Activated CD8-positive, alpha-beta T cell treated with anti-CD3 and anti-CD28 coated beads for 36 hours (primary cell): ENCODE measurements at regions not wholly inside any gene's neighbourhood (a gene's known extent, or its start where the extent isn't known, plus 50 kb on each side); places are given as distances from the start of the nearest gene placed in this dataset.

Source experiments
- ATAC-seq: fragments of 200-7000 bp; cut with Tn5 transposase; one replicate; pipeline ENCODE4 v1.10.0; 2021; ENCODE audit warnings: mild to moderate bottlenecking, moderate library complexity
- CTCF ChIA-PET: fragments of 350-600 bp; sonication (Branson Sonifier 250); formaldehyde crosslinking; loops from one replicate; lab custom pipeline; 2021; ENCODE audit warnings: antibody characterized with exemption; lab: Charles Lee
- POLR2A ChIA-PET: fragments of 350-600 bp; sonication (Branson Sonifier 250); formaldehyde crosslinking; loops from one replicate; lab custom pipeline; 2021; ENCODE audit warnings: antibody characterized with exemption; lab: Charles Lee
- DNase-seq: peaks from one replicate; pipeline ENCODE4 v3.0.0-alpha.2; 2020
- H3K27ac Mint-ChIP-seq: one replicate; pipeline ENCODE4 v1.8.0; 2021; ENCODE audit warnings: mild to moderate bottlenecking, mixed read lengths
- H3K27me3 Mint-ChIP-seq: one replicate; pipeline ENCODE4 v1.8.0; 2021; ENCODE audit warnings: mixed read lengths
- H3K36me3 Mint-ChIP-seq: one replicate; pipeline ENCODE4 v1.8.0; 2021; ENCODE audit warnings: low read depth, mixed read lengths
- H3K4me1 Mint-ChIP-seq: one replicate; pipeline ENCODE4 v1.8.0; 2021; ENCODE audit warnings: low read depth, mixed read lengths
- H3K4me3 Mint-ChIP-seq: one replicate; pipeline ENCODE4 v1.8.0; 2021; ENCODE audit warnings: mild to moderate bottlenecking, moderate library complexity, mixed read lengths
- H3K9me3 Mint-ChIP-seq: one replicate; pipeline ENCODE4 v1.8.0; 2021; ENCODE audit warnings: mixed read lengths
- intact Hi-C: fragments of 100-400 bp; cut with micrococcal nuclease; formaldehyde crosslinking; loops from one replicate; pipeline ENCODE4 v1.10.0; 2022
- TF ChIP-seq, protein P1 (sequence below): fragments of 200-600 bp; IDR thresholded peaks from one replicate; pipeline ENCODE4 v1.8.0; 2022; ENCODE audit warnings: antibody characterized with exemption, mild to moderate bottlenecking

DNA sequence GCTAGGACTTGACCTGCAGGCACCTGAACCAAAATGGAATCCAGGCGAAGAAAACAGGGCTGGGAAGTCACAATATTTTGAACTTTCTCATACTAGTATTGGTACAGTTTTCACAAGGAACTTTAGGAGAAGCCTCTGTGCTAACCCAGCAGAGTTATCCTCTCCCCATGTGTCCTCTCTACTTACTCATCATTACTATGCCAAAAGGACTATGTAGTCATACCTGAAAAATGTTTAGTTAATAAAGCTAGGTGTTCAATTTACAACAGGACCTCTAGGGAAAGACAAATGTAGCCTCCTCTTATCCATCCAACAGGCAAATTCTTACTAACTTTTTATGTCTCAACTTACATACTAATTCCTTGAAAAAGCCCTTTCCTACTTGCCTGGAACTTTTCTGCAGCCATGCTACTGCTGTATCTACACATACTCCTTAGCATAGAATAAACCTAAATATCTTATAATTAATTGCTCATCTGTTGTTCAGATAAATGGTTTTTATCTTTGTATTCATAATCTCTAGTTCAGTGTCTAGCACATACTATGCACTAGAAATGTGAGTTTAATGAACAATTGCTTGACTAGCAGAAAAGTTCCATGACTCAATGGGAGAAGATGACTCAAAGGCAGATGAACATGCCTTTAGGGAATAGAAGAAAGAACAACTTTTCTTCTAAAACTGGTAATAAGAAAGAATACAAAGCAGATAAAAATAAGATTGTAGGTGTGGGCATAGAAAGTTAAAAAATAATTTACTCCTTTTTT lies 215.5 kb upstream of the VEGFC start:
- intact Hi-C loops, result no loop called here
- no peaks in the 10 kb centered on the region for H3K27me3 Mint-ChIP-seq
- no peak overlapping the region for H3K27ac Mint-ChIP-seq
- DNase-seq (no peak), ATAC-seq (no peak)
- TF ChIP-seq, protein P1, sequence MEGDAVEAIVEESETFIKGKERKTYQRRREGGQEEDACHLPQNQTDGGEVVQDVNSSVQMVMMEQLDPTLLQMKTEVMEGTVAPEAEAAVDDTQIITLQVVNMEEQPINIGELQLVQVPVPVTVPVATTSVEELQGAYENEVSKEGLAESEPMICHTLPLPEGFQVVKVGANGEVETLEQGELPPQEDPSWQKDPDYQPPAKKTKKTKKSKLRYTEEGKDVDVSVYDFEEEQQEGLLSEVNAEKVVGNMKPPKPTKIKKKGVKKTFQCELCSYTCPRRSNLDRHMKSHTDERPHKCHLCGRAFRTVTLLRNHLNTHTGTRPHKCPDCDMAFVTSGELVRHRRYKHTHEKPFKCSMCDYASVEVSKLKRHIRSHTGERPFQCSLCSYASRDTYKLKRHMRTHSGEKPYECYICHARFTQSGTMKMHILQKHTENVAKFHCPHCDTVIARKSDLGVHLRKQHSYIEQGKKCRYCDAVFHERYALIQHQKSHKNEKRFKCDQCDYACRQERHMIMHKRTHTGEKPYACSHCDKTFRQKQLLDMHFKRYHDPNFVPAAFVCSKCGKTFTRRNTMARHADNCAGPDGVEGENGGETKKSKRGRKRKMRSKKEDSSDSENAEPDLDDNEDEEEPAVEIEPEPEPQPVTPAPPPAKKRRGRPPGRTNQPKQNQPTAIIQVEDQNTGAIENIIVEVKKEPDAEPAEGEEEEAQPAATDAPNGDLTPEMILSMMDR, result no peak
- ChIA-PET POLR2A (no interaction called here), CTCF (interaction anchor here (1.2 kb wide), 1 partner anchor 39 kb away, joined by 3 read pairs; no protein-coding TSS in a partner anchor)
- no peaks in the 10 kb centered on the region for H3K36me3 Mint-ChIP-seq
- H3K9me3 Mint-ChIP-seq, result peaks cover 4% of the 10 kb centered on the region
- H3K4me1 Mint-ChIP-seq, result no peaks in the 10 kb centered on the region
- H3K4me3 Mint-ChIP-seq, result no peak overlapping the region

DNA sequence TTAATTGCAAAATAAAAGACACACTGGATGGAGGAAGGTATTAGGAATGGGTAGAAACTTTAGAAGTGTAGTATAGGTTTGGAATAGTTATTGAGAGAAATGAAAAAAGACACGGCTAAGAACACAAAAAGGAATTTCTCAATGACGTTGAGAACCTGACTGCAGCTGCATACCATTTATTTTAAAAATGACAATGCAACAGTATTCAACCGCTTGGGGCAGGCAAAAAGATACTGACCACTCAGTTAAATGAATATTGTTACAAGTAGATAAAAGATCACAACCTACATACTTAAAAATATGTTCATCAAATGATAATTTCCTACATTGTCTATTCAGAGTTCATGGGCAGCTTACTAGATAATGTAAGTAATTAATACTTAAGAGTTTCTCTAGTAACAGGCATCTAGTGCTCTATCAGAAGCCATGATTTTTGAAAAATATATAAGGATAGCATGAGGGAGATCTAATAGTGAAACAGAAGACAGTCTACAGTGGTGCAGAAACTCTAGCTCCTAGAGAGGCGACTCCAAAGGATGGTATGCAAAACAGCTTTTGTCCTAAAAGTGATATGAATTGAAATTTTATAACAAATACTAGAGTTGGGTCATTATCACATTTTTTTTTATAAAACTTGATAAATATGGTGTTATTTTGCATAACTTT lies 216.2 kb upstream of the VEGFC start:
- ATAC-seq (no peak), DNase-seq (no peak)
- Mint-ChIP-seq H3K9me3 (peaks cover 8% of the 10 kb centered on the region), H3K27ac (no peak overlapping the region), H3K4me3 (no peak overlapping the region), H3K4me1 (no peaks in the 10 kb centered on the region), H3K27me3 (no peaks in the 10 kb centered on the region), H3K36me3 (no peaks in the 10 kb centered on the region)
- TF ChIP-seq, protein P1, result no peak
- ChIA-PET CTCF (interaction anchor here (1.2 kb wide), 1 partner anchor 38 kb away, joined by 3 read pairs; no protein-coding TSS in a partner anchor), POLR2A (no interaction called here)
- intact Hi-C loops, result no loop called here

GRCh38 chr4:177010418-177010817 lies 217.7 kb upstream of the VEGFC start:
- POLR2A ChIA-PET, result no interaction called here
- CTCF ChIA-PET, result interaction anchor here (1.1 kb wide), 1 partner anchor 37 kb away, joined by 3 read pairs; no protein-coding TSS in a partner anchor
- Mint-ChIP-seq H3K4me1 (no peaks in the 10 kb centered on the region), H3K27ac (no peak overlapping the region), H3K4me3 (no peak overlapping the region), H3K27me3 (no peaks in the 10 kb centered on the region), H3K9me3 (peaks cover 8% of the 10 kb centered on the region), H3K36me3 (no peaks in the 10 kb centered on the region)
- TF ChIP-seq, protein P1, result no peak
- intact Hi-C loops, result no loop called here
- ATAC-seq (no peak), DNase-seq (no peak)

DNA sequence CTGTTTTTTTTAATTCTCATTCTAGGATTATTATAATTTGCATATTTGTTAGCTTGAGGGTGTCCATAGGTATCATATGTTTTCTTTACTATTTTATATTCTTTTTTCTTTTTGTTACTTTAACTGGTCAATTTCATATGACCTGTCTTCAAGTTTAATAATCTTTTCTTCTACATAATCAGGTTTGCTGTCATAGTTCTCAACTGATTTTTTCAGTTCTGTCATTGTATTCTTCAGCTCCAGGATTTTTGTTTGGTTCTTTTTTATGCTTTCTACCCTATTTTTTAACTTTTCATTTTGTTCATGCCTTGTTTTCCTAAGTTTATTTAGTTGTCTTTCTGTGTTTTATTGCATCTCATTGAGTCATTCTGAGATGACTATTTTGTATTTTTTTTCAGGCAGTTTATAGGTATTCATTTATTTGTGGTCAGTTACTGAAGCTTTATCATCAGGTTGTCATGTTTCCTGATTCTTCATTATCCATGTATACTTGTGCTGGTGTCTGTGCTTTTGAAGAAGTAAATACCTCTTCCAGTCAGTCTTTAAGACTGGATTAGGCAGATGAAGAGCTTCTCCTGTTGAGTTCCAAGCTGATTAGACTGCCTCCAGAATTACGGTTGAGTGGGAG lies 220.3 kb upstream of the VEGFC start:
- Mint-ChIP-seq H3K36me3 (no peaks in the 10 kb centered on the region), H3K27me3 (no peaks in the 10 kb centered on the region), H3K4me1 (no peaks in the 10 kb centered on the region), H3K4me3 (no peak overlapping the region), H3K9me3 (peaks cover 8% of the 10 kb centered on the region), H3K27ac (no peak overlapping the region)
- ChIA-PET CTCF (interaction anchor here (1.1 kb wide), 1 partner anchor 30 kb away, joined by 3 read pairs; no protein-coding TSS in a partner anchor), POLR2A (no interaction called here)
- intact Hi-C loops, result no loop called here
- DNase-seq (no peak), ATAC-seq (no peak)
- TF ChIP-seq, protein P1, result no peak
